Neuronal stem cell (in vitro differentiated cells): ENCODE measurements at regions not wholly inside any gene's neighbourhood (a gene's known extent, or its start where the extent isn't known, plus 50 kb on each side); places are given as distances from the start of the nearest gene placed in this dataset.

Experiments used
- DNase-seq: peaks from one replicate; pipeline ENCODE4 v3.0.0-alpha.2; 2013; ENCODE audit warnings: low spot score
- H2AFZ ChIP-seq: one replicate; pipeline ENCODE4 v1.6.1; 2013; ENCODE audit warnings: mild to moderate bottlenecking, low read length, inconsistent platforms
- H2AK5ac ChIP-seq: 2 replicates; pipeline ENCODE4 v1.6.1; 2013; ENCODE audit warnings: low read depth, mild to moderate bottlenecking, inconsistent platforms, low read length, moderate library complexity, mixed read lengths
- H2BK120ac ChIP-seq: 2 replicates; pipeline ENCODE4 v1.6.1; 2013; ENCODE audit warnings: low read depth, mild to moderate bottlenecking, inconsistent platforms, low read length, moderate library complexity, mixed read lengths
- H2BK12ac ChIP-seq: one replicate; pipeline ENCODE4 v1.6.1; 2013; ENCODE audit warnings: low read length, inconsistent platforms
- H2BK15ac ChIP-seq: 2 replicates; pipeline ENCODE4 v1.6.1; 2013; ENCODE audit warnings: mild to moderate bottlenecking, low read length, inconsistent platforms, mixed read lengths
- H2BK5ac ChIP-seq: one replicate; pipeline ENCODE4 v1.6.1; 2013; ENCODE audit warnings: inconsistent platforms, mild to moderate bottlenecking, low read length, moderate library complexity
- H3K14ac ChIP-seq: one replicate; pipeline ENCODE4 v1.6.1; 2013; ENCODE audit warnings: low read length, inconsistent platforms
- H3K18ac ChIP-seq: 2 replicates; pipeline ENCODE4 v1.6.1; 2013; ENCODE audit warnings: low read length, inconsistent platforms
- H3K23ac ChIP-seq: 2 replicates; pipeline ENCODE4 v1.6.1; 2013; ENCODE audit warnings: low read depth, mild to moderate bottlenecking, mixed read lengths, low read length, inconsistent platforms; ENCODE audit not compliant: poor library complexity
- H3K27ac ChIP-seq: replicated peaks from 3 replicates; pipeline ENCODE4 v1.5.1; 2013; ENCODE audit warnings: low read length, inconsistent platforms
- H3K27me3 ChIP-seq, 3 experiments: 2 replicates each; pipeline ENCODE4 v1.6.1; 2013; ENCODE audit warnings: low read length in 3 of 3, mild to moderate bottlenecking in 2 of 3, inconsistent platforms in 1 of 3, low read depth in 1 of 3, mixed read lengths in 1 of 3, moderate library complexity in 1 of 3; ENCODE audit not compliant: control insufficient read depth in 3 of 3, insufficient read depth in 3 of 3
- H3K36me3 ChIP-seq, 2 donors: replicated peaks in 1 of 2; 2 replicates each; pipeline ENCODE4 v1.6.1; 2013; ENCODE audit warnings: low read length in 2 of 2; ENCODE audit not compliant: control insufficient read depth in 2 of 2, insufficient read depth in 2 of 2
- H3K4ac ChIP-seq: 2 replicates; pipeline ENCODE4 v1.6.1; 2013; ENCODE audit warnings: inconsistent platforms, mild to moderate bottlenecking, low read length, moderate library complexity
- H3K4me1 ChIP-seq, 2 donors: 1 replicate in 1 of 2; 2 replicates in 1 of 2; pipeline ENCODE4 v1.6.1; 2013; ENCODE audit warnings: low read length in 2 of 2, low read depth in 1 of 2; ENCODE audit not compliant: control insufficient read depth in 2 of 2, insufficient read depth in 1 of 2
- H3K4me2 ChIP-seq: one replicate; pipeline ENCODE4 v1.6.1; 2013; ENCODE audit warnings: mild to moderate bottlenecking, low read length, inconsistent platforms; ENCODE audit not compliant: insufficient read depth, poor library complexity, severe bottlenecking
- H3K4me3 ChIP-seq, 2 donors: 2 replicates each; pipeline ENCODE4 v1.5.1; 2013; ENCODE audit warnings: low read length in 2 of 2, mild to moderate bottlenecking in 2 of 2, inconsistent platforms in 1 of 2, moderate library complexity in 1 of 2
- H3K79me1 ChIP-seq: one replicate; pipeline ENCODE4 v1.6.1; 2013; ENCODE audit warnings: low read depth, mild to moderate bottlenecking, inconsistent platforms, low read length, moderate library complexity
- H3K9ac ChIP-seq: one replicate; pipeline ENCODE4 v1.6.1; 2013; ENCODE audit warnings: mild to moderate bottlenecking, low read depth, low read length, inconsistent platforms; ENCODE audit not compliant: poor library complexity
- H3K9me3 ChIP-seq, 2 donors: replicated peaks in 1 of 2; 2 replicates each; pipeline versions ENCODE3 to v1.6.1; 2013; ENCODE audit warnings: low read length in 2 of 2, mild to moderate bottlenecking in 2 of 2, inconsistent platforms in 1 of 2, low read depth in 1 of 2, mixed read lengths in 1 of 2, moderate library complexity in 1 of 2; ENCODE audit not compliant: control insufficient read depth in 2 of 2, insufficient read depth in 1 of 2
- H4K8ac ChIP-seq: one replicate; pipeline ENCODE4 v1.6.1; 2013; ENCODE audit warnings: low read depth, mild to moderate bottlenecking, inconsistent platforms, low read length, moderate library complexity
- H4K91ac ChIP-seq: one replicate; pipeline ENCODE4 v1.6.1; 2013; ENCODE audit warnings: low read length, low read depth, mild to moderate bottlenecking, inconsistent platforms; ENCODE audit not compliant: poor library complexity
- WGBS, 2 donors: extraction: QIAGEN DNeasy Blood & Tissue Kit; methylation state at CpG; one replicate each; pipeline ENCODE4 v1.1.7; 2013; ENCODE audit warnings: missing lambda C conversion rate in 2 of 2, mixed read lengths in 1 of 2; ENCODE audit not compliant: insufficient read length in 2 of 2, insufficient replicate concordance in 1 of 2; ENCODE audit errors: extremely low coverage in 2 of 2; 5-methylcytosine and 5-hydroxymethylcytosine counted together

DNA sequence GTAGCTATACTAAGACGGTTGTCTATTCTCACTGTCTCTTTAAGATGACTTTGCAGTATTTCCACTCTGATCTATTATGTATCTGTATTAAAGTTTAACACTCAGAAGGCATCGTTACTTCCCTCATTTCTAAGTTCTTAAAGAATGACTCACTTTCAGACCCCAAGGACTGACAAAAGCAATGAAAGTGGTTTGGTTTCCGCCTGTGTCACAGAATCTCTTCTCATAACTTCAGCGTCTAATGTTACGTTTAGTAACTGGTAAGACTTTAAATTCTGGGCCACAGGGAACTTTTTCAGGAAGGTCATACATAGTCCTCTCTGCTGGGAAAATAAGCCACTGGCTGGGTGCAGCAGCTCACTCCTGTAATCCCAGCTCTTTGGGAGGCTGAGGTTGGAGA lies 892.0 kb upstream of the AUTS2 start:
- no peak overlapping the region for H3K14ac ChIP-seq
- no peak overlapping the region for H2AK5ac ChIP-seq
- no peaks in the 10 kb centered on the region for H3K4me1 ChIP-seq
- no peak overlapping the region for H2BK15ac ChIP-seq
- DNase-seq, result no peak
- no peaks in the 10 kb centered on the region for H3K79me1 ChIP-seq
- WGBS, 2 donors, result no CpG with 5 or more reads among the region's 5 CpGs
- peaks cover 0 to 2% (median 0%) of the 10 kb centered on the region in 3 experiments for H3K27me3 ChIP-seq
- no peak overlapping the region for H3K9ac ChIP-seq
- no peak overlapping the region for H3K4me2 ChIP-seq
- H3K27ac ChIP-seq, result no peak overlapping the region
- no peaks in the 10 kb centered on the region for H3K36me3 ChIP-seq
- no peaks in the 10 kb centered on the region for H3K9me3 ChIP-seq
- H3K4me3 ChIP-seq, result no peak overlapping the region
- no peak overlapping the region for H2AFZ ChIP-seq
- H4K8ac ChIP-seq, result no peak overlapping the region
- no peak overlapping the region for H3K4ac ChIP-seq
- no peak overlapping the region for H4K91ac ChIP-seq
- H2BK120ac ChIP-seq, result no peak overlapping the region
- no peak overlapping the region for H2BK12ac ChIP-seq
- no peak overlapping the region for H3K18ac ChIP-seq
- H2BK5ac ChIP-seq, result no peak overlapping the region
- H3K23ac ChIP-seq, result no peak overlapping the region

DNA sequence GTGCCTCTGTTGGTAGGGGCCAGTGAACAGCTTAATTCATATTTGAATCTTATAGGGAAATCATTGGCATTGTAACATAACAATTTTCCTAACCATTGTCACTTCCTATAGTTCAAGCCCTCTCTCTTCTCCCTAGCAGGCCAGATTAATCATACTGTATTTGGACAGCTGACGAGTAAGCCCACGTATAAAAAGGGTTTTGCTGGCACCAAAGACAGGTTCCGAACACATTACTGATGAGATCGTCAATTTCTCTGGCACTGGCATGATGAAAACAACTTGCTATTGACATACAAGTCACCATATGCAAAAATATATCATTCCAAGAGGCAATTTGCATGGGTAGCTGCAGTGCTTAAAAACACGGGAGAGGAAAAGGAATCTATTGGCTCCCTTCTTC lies 891.1 kb upstream of the AUTS2 start:
- Histone ChIP-seq H2BK12ac (no peak overlapping the region), H3K36me3 (no peaks in the 10 kb centered on the region), H3K27ac (no peak overlapping the region), H3K18ac (no peak overlapping the region), H2AK5ac (no peak overlapping the region), H3K23ac (no peak overlapping the region), H2BK15ac (no peak overlapping the region), H2AFZ (no peak overlapping the region), H2BK5ac (no peak overlapping the region), H3K4me1 (no peaks in the 10 kb centered on the region), H4K91ac (no peak overlapping the region), H3K79me1 (no peaks in the 10 kb centered on the region), H3K9me3 (no peaks in the 10 kb centered on the region), H4K8ac (no peak overlapping the region), H3K4me2 (no peak overlapping the region), H2BK120ac (no peak overlapping the region), H3K27me3 (peaks cover 0 to 2% (median 0%) of the 10 kb centered on the region in 3 experiments), H3K4me3 (no peak overlapping the region), H3K9ac (no peak overlapping the region), H3K14ac (no peak overlapping the region), H3K4ac (no peak overlapping the region)
- no peak for DNase-seq
- no CpG with 5 or more reads among the region's 5 CpGs for WGBS, 2 donors

DNA sequence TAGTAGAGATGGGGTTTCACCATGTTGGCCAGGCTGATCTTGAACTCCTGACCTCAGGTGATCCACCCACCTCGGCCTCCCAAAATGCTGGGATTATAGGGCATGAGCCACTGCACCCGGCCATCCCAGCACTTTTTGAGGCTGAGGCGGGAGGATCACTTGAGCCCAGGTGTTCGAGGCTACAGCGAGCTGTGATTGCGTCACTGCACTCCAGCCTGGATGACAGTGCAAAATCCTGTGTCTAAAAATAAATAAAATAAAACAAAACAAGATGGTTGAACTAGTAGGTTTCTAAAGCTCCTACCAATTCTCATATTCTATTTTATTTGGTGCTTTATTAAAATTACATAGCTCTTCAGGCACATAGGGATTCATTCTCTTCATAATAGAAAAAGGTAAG lies 890.3 kb upstream of the AUTS2 start:
- Histone ChIP-seq H3K4me1 (no peaks in the 10 kb centered on the region), H3K36me3 (no peaks in the 10 kb centered on the region), H2BK120ac (no peak overlapping the region), H3K27me3 (peaks cover 0 to 2% (median 0%) of the 10 kb centered on the region in 3 experiments), H3K23ac (no peak overlapping the region), H4K91ac (no peak overlapping the region), H2BK12ac (no peak overlapping the region), H3K18ac (no peak overlapping the region), H3K4me3 (no peak overlapping the region), H3K79me1 (no peaks in the 10 kb centered on the region), H2AFZ (no peak overlapping the region), H3K9me3 (no peaks in the 10 kb centered on the region), H3K27ac (no peak overlapping the region), H4K8ac (no peak overlapping the region), H3K9ac (no peak overlapping the region), H3K4me2 (no peak overlapping the region), H3K14ac (no peak overlapping the region), H3K4ac (no peak overlapping the region), H2AK5ac (no peak overlapping the region), H2BK5ac (no peak overlapping the region), H2BK15ac (no peak overlapping the region)
- DNase-seq, result no peak
- no CpG with 5 or more reads among the region's 6 CpGs for WGBS, 2 donors

DNA sequence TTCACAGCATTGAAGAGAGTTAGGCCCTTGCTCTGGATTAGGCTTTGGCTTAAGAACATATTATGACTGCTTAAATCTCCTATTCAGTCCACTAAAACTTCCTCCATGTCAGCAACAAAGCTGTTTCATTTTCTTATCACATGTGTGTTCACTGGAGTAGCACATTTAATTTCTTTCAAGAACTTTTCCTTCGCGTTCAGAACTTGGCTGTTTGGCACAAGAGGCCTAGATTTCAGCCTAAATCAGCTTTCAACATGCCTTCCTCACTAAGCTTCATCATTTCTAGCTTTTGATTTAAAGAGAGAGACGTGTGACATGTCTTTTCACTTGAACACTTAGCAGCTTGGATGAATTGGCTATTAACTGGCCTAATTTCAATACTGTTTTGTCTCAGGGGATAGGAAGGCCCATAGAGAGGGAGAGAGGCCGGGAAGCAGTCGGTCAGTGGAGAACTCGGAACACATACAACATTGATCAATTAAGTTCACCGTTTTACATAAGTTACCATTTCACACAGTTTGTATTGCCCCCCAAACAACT lies 885.2 kb upstream of the AUTS2 start:
- no peak overlapping the region for H3K4me3 ChIP-seq
- no peaks in the 10 kb centered on the region for H3K4me1 ChIP-seq
- H3K79me1 ChIP-seq, result no peaks in the 10 kb centered on the region
- no peak overlapping the region for H2BK120ac ChIP-seq
- H3K14ac ChIP-seq, result no peak overlapping the region
- no peak overlapping the region for H4K91ac ChIP-seq
- H4K8ac ChIP-seq, result no peak overlapping the region
- H3K27ac ChIP-seq, result no peak overlapping the region
- no peak overlapping the region for H3K23ac ChIP-seq
- H3K9me3 ChIP-seq, result no peaks in the 10 kb centered on the region
- no peak for DNase-seq
- no peak overlapping the region for H2BK12ac ChIP-seq
- no peak overlapping the region for H2BK15ac ChIP-seq
- no peak overlapping the region for H2AFZ ChIP-seq
- no peak overlapping the region for H3K9ac ChIP-seq
- no peak overlapping the region for H3K18ac ChIP-seq
- H2BK5ac ChIP-seq, result no peak overlapping the region
- WGBS, 2 donors, result no CpG with 5 or more reads among the region's 7 CpGs
- H2AK5ac ChIP-seq, result no peak overlapping the region
- H3K4me2 ChIP-seq, result no peak overlapping the region
- no peaks in the 10 kb centered on the region for H3K36me3 ChIP-seq
- no peaks in the 10 kb centered on the region for H3K27me3 ChIP-seq
- no peak overlapping the region for H3K4ac ChIP-seq
